MM.1S (cell line): ENCODE measurements at regions not wholly inside any gene's neighbourhood (a gene's known extent, or its start where the extent isn't known, plus 50 kb on each side); places are given as distances from the start of the nearest gene placed in this dataset.

Experiments
- DNase-seq: peaks from one replicate; pipeline ENCODE4 v3.0.0-alpha.2; 2015
- H2AFZ ChIP-seq: fragments of 300-600 bp; sonication (generic); 2 replicates; pipeline ENCODE4 v1.6.0; 2016; ENCODE audit warnings: antibody characterized with exemption, low read length
- H3F3A ChIP-seq: fragments of 300-600 bp; sonication (generic); 2 replicates; pipeline ENCODE4 v1.6.1; 2016; ENCODE audit warnings: mild to moderate bottlenecking, antibody characterized with exemption, low read length, moderate library complexity, mixed read lengths; ENCODE audit not compliant: insufficient read depth
- H3K27ac ChIP-seq: fragments of 300-600 bp; sonication (generic); 2 replicates; pipeline ENCODE4 v1.5.1; 2016; ENCODE audit warnings: mild to moderate bottlenecking, low read length
- H3K27me3 ChIP-seq: fragments of 300-600 bp; sonication (generic); replicated peaks from 2 replicates; pipeline ENCODE4 v1.6.0; 2016; ENCODE audit warnings: low read length; ENCODE audit not compliant: insufficient read depth
- H3K36me3 ChIP-seq: fragments of 300-600 bp; sonication (generic); replicated peaks from 2 replicates; pipeline ENCODE4 v1.6.1; 2016; ENCODE audit warnings: mild to moderate bottlenecking, low read length, mixed read lengths; ENCODE audit not compliant: insufficient read depth
- H3K4me1 ChIP-seq: fragments of 300-600 bp; sonication (generic); 2 replicates; pipeline ENCODE4 v1.6.1; 2016; ENCODE audit warnings: low read length, mixed read lengths
- H3K4me2 ChIP-seq: fragments of 300-600 bp; sonication (generic); 2 replicates; pipeline ENCODE4 v1.6.0; 2016; ENCODE audit warnings: low read depth, low read length
- H3K4me3 ChIP-seq: fragments of 300-600 bp; sonication (generic); 2 replicates; pipeline ENCODE4 v1.5.1; 2016; ENCODE audit warnings: low read length, mixed read lengths
- H3K79me2 ChIP-seq: fragments of 300-600 bp; sonication (generic); 2 replicates; pipeline ENCODE4 v1.6.1; 2016; ENCODE audit warnings: mixed run types, low read length, mixed read lengths
- H3K9ac ChIP-seq: fragments of 300-600 bp; sonication (generic); 2 replicates; pipeline ENCODE4 v1.6.1; 2016; ENCODE audit warnings: low read length, mixed read lengths
- H3K9me2 ChIP-seq: fragments of 300-600 bp; sonication (generic); replicated peaks from 2 replicates; pipeline ENCODE4 v1.6.1; 2016; ENCODE audit warnings: mild to moderate bottlenecking, low read length, mixed read lengths; ENCODE audit not compliant: insufficient read depth
- H3K9me3 ChIP-seq: fragments of 300-600 bp; sonication (generic); replicated peaks from 2 replicates; pipeline ENCODE4 v1.6.1; 2016; ENCODE audit warnings: mild to moderate bottlenecking, low read length, mixed read lengths; ENCODE audit not compliant: insufficient read depth
- H4K20me1 ChIP-seq: fragments of 300-600 bp; sonication (generic); 2 replicates; pipeline ENCODE4 v1.6.1; 2016; ENCODE audit warnings: mild to moderate bottlenecking, low read length, moderate library complexity, mixed read lengths; ENCODE audit not compliant: insufficient read depth
- CTCF ChIP-seq: fragments of 300-600 bp; sonication (generic); IDR thresholded peaks from 2 replicates; pipeline ENCODE4 v1.5.1; 2016; ENCODE audit warnings: antibody characterized with exemption, low read length, mixed read lengths
- EZH2 ChIP-seq: fragments of 300-600 bp; sonication (generic); optimal IDR thresholded peaks from 2 replicates; pipeline ENCODE3; 2017; ENCODE audit warnings: low read depth, mild to moderate bottlenecking, antibody characterized with exemption, low read length, mixed read lengths
- EZH2phosphoT487 ChIP-seq: fragments of 300-600 bp; sonication (generic); IDR thresholded peaks from 2 replicates; pipeline ENCODE4 v1.6.1; 2018; ENCODE audit warnings: antibody characterized with exemption, low read length

GRCh38 chr6:6729971-6730370, 141.5 kb downstream of the LY86 start:
- H3K9ac ChIP-seq = no peak overlapping the region
- H2AFZ ChIP-seq = no peak overlapping the region
- H4K20me1 ChIP-seq = no peaks in the 10 kb centered on the region
- H3F3A ChIP-seq = no peaks in the 10 kb centered on the region
- no peaks in the 10 kb centered on the region for H3K79me2 ChIP-seq
- no peak overlapping the region for H3K4me3 ChIP-seq
- TF ChIP-seq EZH2 (no peak), EZH2phosphoT487 (no peak), CTCF (no peak)
- H3K4me2 ChIP-seq = no peak overlapping the region
- DNase-seq = no peak
- H3K27ac ChIP-seq = no peak overlapping the region
- H3K27me3 ChIP-seq = no peaks in the 10 kb centered on the region
- H3K9me3 ChIP-seq = no peaks in the 10 kb centered on the region
- H3K9me2 ChIP-seq = no peaks in the 10 kb centered on the region
- H3K4me1 ChIP-seq = no peaks in the 10 kb centered on the region
- H3K36me3 ChIP-seq = no peaks in the 10 kb centered on the region

- Histone ChIP-seq H3K4me2 (no peak overlapping the region), H3K4me1 (no peaks in the 10 kb centered on the region), H2AFZ (no peak overlapping the region), H3K36me3 (no peaks in the 10 kb centered on the region), H3K9me2 (no peaks in the 10 kb centered on the region), H3K27ac (no peak overlapping the region), H4K20me1 (no peaks in the 10 kb centered on the region), H3K9me3 (no peaks in the 10 kb centered on the region), H3K4me3 (no peak overlapping the region), H3F3A (no peaks in the 10 kb centered on the region), H3K27me3 (no peaks in the 10 kb centered on the region), H3K9ac (no peak overlapping the region), H3K79me2 (no peaks in the 10 kb centered on the region)
- no peak for DNase-seq
- TF ChIP-seq CTCF = no peak
- no peak for TF ChIP-seq EZH2
- no peak for TF ChIP-seq EZH2phosphoT487
Measured at GRCh38 chr6:6730831-6731230, 142.3 kb downstream of the LY86 start.

- no peak overlapping the region for H3K9ac ChIP-seq
Measured at GRCh38 chr6:6734479-6735465, 146.3 kb downstream of the LY86 start.

More at GRCh38 chr6:6734479-6735465, 146.3 kb downstream of the LY86 start:
- Histone ChIP-seq H3K36me3 (no peaks in the 10 kb centered on the region), H3F3A (no peaks in the 10 kb centered on the region), H3K4me1 (no peaks in the 10 kb centered on the region), H3K9me3 (no peaks in the 10 kb centered on the region), H4K20me1 (no peaks in the 10 kb centered on the region), H3K79me2 (no peaks in the 10 kb centered on the region), H3K4me2 (no peak overlapping the region), H3K27ac (no peak overlapping the region), H3K4me3 (no peak overlapping the region), H3K9me2 (no peaks in the 10 kb centered on the region), H3K27me3 (no peaks in the 10 kb centered on the region), H2AFZ (no peak overlapping the region)
- DNase-seq = no peak
- TF ChIP-seq EZH2phosphoT487 (no peak), CTCF (no peak), EZH2 (no peak)
